NCI-H1092 (cell line): ENCODE measurements at regions not wholly inside any gene's neighbourhood (a gene's known extent, or its start where the extent isn't known, plus 50 kb on each side); places are given as distances from the start of the nearest gene placed in this dataset.
"Not testable (repeated sequence)": the region's sequence is repeated elsewhere in the genome, so short reads cannot be mapped to it uniquely, and the experiment has no call there.

Experiments
- DNase-seq: peaks from one replicate; lab custom pipeline; 2025; lab: John Stamatoyannopoulos, UW

GRCh38 chr1:192476802-192477298 is 98.7 kb upstream of the RGS1 start:
- DNase-seq, result no peak

- DNase-seq, result no peak
These were observed 97.9 kb upstream of the RGS1 start for GRCh38 chr1:192477630-192478029.

- no peak for DNase-seq
These were observed 89.7 kb upstream of the RGS1 start for GRCh38 chr1:192485692-192486436.

DNA sequence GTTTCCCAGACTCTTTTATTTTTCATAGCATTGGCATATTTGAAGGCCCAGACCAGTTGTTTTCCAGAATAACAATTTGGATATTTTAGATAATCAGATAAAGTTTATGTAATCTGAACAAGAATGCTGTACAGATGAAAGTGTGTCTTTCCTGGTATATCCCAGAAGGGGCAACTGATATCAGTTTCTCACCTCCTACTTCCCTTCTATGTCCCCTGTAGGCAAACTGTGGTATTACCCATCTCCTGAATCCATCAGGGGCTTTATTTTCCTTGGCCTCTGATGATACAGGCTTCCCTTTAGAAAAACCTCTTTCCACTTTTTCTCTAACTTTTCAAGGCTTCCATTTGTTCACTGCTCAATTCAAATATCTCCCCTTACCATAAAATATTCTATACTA is 87.5 kb upstream of the RGS1 start:
- no peak for DNase-seq

GRCh38 chr1:192489047-192489446 is 86.5 kb upstream of the RGS1 start:
- no peak for DNase-seq

- DNase-seq, result no peak
These were observed 85.8 kb upstream of the RGS1 start for GRCh38 chr1:192489748-192490147.

- no peak for DNase-seq
These were observed 83.6 kb upstream of the RGS1 start for GRCh38 chr1:192491804-192492554.

DNA sequence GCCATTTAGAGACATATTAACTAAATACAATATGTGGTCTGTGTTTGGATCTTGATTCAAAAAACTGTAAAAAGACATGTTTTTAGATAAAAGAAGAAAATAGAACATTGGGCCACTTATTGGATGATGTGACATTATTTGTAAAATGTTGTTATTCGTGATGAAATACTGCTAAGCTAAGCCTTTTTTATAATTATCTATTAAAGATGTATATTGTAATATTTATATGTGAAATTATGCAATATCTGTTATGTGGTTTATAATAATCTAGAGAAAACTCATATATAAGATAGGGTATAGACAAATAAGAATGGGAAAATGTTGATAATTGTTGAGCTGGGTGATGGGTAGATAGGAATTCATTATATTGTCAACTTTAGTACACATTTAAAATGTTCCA is 82.0 kb upstream of the RGS1 start:
- no peak for DNase-seq

GRCh38 chr1:192496369-192497056 is 79.1 kb upstream of the RGS1 start:
- no peak for DNase-seq

GRCh38 chr1:192497214-192497794 is 78.3 kb upstream of the RGS1 start:
- no peak for DNase-seq

GRCh38 chr1:192498092-192498491 is 77.5 kb upstream of the RGS1 start:
- not testable (repeated sequence) for DNase-seq

DNA sequence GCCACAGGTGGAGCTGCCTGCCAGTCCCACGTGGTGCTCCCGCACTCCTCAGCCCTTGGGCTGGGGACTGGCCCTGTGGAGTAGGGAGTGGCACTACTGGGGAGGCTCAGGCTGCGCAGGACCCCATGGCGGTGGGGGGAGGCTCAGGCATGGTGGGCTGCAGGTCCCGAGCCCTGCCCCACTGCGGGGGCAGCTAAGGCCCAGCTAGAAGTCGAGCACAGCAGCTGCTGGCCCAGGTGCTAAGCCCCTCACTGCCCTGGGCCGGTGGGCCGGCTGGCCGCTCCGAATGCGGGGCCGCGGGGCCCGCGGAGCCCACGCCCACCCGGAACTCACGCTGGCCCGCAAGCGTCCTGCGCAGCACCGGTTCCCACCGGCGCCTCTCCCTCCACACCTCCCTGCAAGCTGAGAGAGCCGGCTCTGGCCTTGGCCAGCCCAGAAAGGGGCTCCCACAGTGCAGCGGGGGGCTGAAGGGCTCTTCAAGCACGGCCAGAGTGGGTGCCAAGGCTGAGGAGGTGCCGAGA is 76.5 kb upstream of the RGS1 start:
- DNase-seq, result not testable (repeated sequence)

- not testable (repeated sequence) for DNase-seq
These were observed 75.0 kb upstream of the RGS1 start for GRCh38 chr1:192500541-192500940.

DNA sequence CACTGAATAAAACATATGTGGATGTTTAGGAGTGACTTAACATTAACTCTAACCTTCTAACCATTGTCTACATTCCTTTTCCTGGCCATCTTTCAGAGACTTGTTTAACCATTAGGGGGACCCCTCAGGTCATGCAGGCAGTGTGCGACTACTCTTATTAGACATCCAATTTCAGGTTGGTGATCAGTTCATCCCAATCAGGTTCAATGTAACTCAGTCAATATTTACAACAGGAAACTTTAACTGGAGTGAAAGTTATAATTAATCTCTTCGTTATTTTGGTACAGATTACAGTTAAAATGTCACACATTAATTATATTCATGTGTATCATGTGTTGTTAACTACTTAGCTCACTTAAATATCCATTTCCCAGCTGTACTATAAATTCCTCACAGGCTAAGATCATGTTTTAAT is 68.8 kb upstream of the RGS1 start:
- no peak for DNase-seq

DNA sequence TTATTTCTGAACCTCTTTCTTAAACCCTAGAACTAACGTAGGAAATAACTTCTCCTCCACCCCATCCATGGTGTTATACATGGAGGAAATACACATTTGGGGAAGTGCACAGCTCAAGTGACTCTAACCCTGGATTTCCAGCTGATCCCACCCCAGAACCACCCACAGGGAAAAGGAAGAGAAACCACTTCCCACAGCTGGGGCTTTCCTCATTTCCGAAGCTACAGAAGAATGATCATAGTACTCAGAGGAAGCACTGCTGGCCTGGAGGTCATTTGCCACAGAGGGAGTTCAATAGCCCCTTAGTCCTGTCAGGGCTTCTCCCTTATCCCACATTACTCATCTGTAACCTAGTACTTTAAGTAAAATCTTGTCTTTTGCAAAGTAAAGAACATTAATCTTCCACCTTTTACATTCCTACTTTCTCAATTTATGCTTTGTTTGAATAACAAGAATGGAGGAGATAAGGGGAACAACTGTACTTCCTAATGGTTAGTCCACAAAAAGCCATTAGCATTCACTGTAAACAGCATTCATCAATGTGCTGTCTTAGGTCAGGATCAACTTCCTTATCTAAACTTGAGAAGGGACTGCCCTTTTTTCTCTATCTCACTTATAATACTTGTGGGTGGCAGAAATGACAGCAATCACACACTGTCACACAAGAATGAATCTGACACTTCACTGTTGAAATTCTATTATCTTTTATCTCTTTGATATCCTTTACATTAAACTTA is 63.0 kb upstream of the RGS1 start:
- DNase-seq, result no peak

DNA sequence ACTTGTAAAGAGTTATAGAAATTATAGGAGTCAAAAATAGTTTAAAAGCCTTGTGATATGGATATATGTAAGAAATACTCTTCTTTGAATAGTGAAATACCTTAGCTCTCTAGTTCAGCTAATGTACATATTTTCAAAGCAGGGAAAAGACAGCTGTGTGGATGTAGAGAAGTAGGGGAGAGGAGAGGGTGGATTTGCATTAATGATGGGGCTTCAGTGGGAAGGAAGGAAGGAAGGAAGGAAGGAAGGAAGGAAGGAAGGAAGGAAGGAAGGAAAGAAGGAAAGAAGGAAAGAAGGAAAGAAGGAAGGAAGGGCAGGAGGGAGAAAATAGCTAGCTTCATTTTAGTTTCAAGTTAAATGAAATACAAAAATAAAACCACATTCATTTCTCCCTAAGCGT is 62.4 kb upstream of the RGS1 start:
- no peak for DNase-seq

GRCh38 chr1:192513697-192514096 is 61.9 kb upstream of the RGS1 start:
- DNase-seq, result no peak

DNA sequence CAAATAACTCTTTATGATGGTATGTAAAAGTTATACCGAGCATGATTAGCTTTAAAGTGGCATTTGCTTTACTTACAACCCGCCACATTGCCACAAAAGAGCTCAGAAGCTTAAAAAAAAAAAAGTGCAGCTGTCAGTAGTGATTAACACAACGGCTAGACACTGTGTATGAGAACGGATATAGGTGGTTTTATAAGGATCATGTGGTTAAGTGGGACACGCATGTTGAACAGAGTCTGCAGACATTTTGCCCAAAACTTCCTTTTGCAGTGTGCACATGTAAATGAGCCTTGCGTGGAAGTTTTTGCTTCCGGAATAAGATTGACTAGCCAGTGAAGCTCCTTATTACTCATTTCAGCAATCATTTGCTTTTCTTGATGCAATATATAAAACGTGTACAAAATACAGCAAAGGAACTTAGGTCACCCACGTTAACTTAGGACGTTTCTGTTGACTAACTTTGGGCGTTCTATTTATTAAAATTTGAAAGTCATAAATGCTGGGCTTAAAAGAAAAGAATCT is 58.7 kb upstream of the RGS1 start:
- DNase-seq, result no peak

DNA sequence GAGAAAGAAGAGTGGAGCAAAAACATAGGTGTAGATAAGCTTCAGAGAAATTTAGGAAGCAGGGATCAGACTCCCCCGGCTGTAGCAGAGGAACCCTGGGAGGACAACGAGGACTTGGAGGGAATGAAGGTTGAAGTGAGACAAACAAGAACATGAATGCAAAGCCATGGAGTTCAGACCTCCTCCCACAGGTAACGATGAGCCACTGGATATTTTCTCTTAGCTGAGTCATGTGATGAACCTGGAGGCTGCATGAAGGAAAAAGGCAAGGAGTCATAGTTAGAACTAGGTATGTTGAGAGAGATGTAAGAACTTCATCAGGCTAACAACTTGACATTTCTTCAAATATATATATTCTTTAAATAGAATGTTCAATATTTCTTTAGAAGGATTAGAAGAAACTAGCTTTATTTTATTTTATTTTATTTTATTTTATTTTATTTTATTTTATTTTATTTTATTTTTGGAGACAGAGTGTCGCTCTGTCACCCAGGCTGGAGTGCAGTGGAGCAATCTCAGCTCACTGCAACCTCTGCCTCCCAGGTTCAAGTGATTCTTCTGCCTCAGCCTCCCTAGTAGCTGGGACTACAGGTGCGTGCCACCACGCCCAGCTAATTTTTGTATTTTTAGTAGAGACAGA is 57.7 kb upstream of the RGS1 start:
- not testable (repeated sequence) for DNase-seq

DNA sequence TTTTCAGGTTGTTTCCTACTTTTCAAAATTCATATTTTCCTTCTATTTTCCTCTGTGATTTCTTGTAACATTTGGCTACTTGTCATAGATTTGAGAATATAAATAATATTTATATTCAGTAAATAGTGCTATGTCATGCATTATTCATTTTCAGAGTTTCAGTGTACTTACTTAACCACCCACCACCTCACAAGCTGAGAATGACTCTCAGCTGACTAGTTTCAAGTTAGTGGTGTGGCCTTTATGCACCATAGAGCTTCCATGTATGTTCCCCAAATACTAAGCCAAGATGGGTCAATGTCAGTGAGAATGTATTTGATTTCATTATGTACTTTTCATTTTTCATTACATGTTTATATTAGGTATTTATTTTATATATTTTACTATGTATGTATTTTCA is 56.9 kb upstream of the RGS1 start:
- DNase-seq, result no peak

GRCh38 chr1:192521734-192522133 is 53.8 kb upstream of the RGS1 start:
- DNase-seq, result no peak
